T-cell (primary cell): ENCODE measurements at regions not wholly inside any gene's neighbourhood (a gene's known extent, or its start where the extent isn't known, plus 50 kb on each side); places are given as distances from the start of the nearest gene placed in this dataset.

Experiments used
- ATAC-seq, 4 experiments: fragments of 200-7000 bp in 3 of 4; fragments of 150-1000 bp in 1 of 4; cut with Tn5 transposase; replicated peaks in 1 of 4; 1 replicate in 3 of 4; 2 replicates in 1 of 4; pipeline ENCODE4 v1.10.0; 2021; ENCODE audit warnings: moderate library complexity in 3 of 4, mild to moderate bottlenecking in 2 of 4, moderate number of reproducible peaks in 1 of 4
- CTCF ChIA-PET, 2 donors: fragments of 300-600 bp; sonication (Branson Sonifier 250); formaldehyde crosslinking; loops; one replicate each; lab custom pipeline; 2022; ENCODE audit warnings: antibody characterized with exemption in 2 of 2; lab: Charles Lee
- POLR2A ChIA-PET, 2 donors: fragments of 300-600 bp; sonication (Branson Sonifier 250); formaldehyde crosslinking; loops; one replicate each; lab custom pipeline; 2022; ENCODE audit warnings: antibody characterized with exemption in 2 of 2; lab: Charles Lee
- DNase-seq, 35 experiments: peaks; one replicate each; pipeline versions ENCODE4 v3.0.0 to v3.0.0-alpha.2; 2013 to 2023
- H3K27ac ChIP-seq: one replicate; pipeline ENCODE4 v1.5.1; 2013; ENCODE audit warnings: low read length
- H3K27me3 ChIP-seq, 2 experiments: replicated peaks in 1 of 2; 1 replicate in 1 of 2; 2 replicates in 1 of 2; pipeline versions ENCODE4 v1.6.1 to v1.7.0; 2013; ENCODE audit warnings: low read length in 1 of 2, mixed read lengths in 1 of 2; ENCODE audit not compliant: control insufficient read depth in 2 of 2, insufficient read depth in 2 of 2; ENCODE audit errors: extremely low read depth in 1 of 2
- H3K36me3 ChIP-seq, 2 donors: 1 replicate in 1 of 2; 2 replicates in 1 of 2; pipeline versions ENCODE4 v1.6.1 to v1.7.0; 2013; ENCODE audit warnings: low read length in 1 of 2; ENCODE audit not compliant: control insufficient read depth in 2 of 2, insufficient read depth in 1 of 2; ENCODE audit errors: extremely low read depth in 1 of 2
- H3K4me1 ChIP-seq, 2 experiments: 1 replicate in 1 of 2; 2 replicates in 1 of 2; pipeline versions ENCODE4 v1.6.1 to v1.7.0; 2013; ENCODE audit warnings: low read length in 2 of 2, mixed read lengths in 1 of 2; ENCODE audit not compliant: insufficient read depth in 2 of 2, control insufficient read depth in 1 of 2; ENCODE audit errors: extremely low read depth in 1 of 2
- H3K4me3 ChIP-seq, 2 donors: 1 replicate in 1 of 2; 2 replicates in 1 of 2; pipeline versions ENCODE4 v1.5.1 to v1.7.0; 2013; ENCODE audit warnings: mild to moderate bottlenecking in 2 of 2, low read length in 1 of 2, moderate library complexity in 1 of 2; ENCODE audit not compliant: control insufficient read depth in 1 of 2; ENCODE audit errors: extremely low read depth in 1 of 2
- H3K9me3 ChIP-seq: 2 replicates; pipeline ENCODE4 v1.7.0; 2013
- H3K27ac Mint-ChIP-seq, 2 donors: one replicate each; pipeline ENCODE4 v1.8.0; 2020 to 2021; ENCODE audit warnings: mild to moderate bottlenecking in 2 of 2, mixed read lengths in 2 of 2
- H3K27me3 Mint-ChIP-seq, 2 donors: one replicate each; pipeline ENCODE4 v1.8.0; 2021 to 2022; ENCODE audit warnings: mixed read lengths in 2 of 2
- H3K36me3 Mint-ChIP-seq: one replicate; pipeline ENCODE4 v1.8.0; 2021; ENCODE audit warnings: mixed read lengths
- H3K4me1 Mint-ChIP-seq, 3 donors: one replicate each; pipeline ENCODE4 v1.8.0; 2020 to 2022; ENCODE audit warnings: mixed read lengths in 3 of 3, mild to moderate bottlenecking in 1 of 3
- H3K4me3 Mint-ChIP-seq, 3 donors: one replicate each; pipeline ENCODE4 v1.8.0; 2020 to 2022; ENCODE audit warnings: mild to moderate bottlenecking in 3 of 3, mixed read lengths in 3 of 3, moderate library complexity in 3 of 3
- H3K9me3 Mint-ChIP-seq, 3 donors: one replicate each; pipeline ENCODE4 v1.8.0; 2020 to 2022; ENCODE audit warnings: mixed read lengths in 3 of 3
- WGBS: methylation state at CpG from one replicate; pipeline ENCODE4 v1.1.5; 2013; ENCODE audit warnings: missing lambda C conversion rate; ENCODE audit not compliant: insufficient coverage; 5-methylcytosine and 5-hydroxymethylcytosine counted together

GRCh38 chr15:70260580-70260979 is 162.9 kb upstream of the TLE3 start:
- Histone ChIP-seq H3K36me3 (no peaks in the 10 kb centered on the region), H3K27me3 (peaks cover 0 to 4% of the 10 kb centered on the region in 2 experiments), H3K4me3 (no peak overlapping the region), H3K4me1 (peaks cover 35 to 48% of the 10 kb centered on the region in 2 experiments), H3K27ac (no peak overlapping the region), H3K9me3 (no peaks in the 10 kb centered on the region)
- H3K4me1 Mint-ChIP-seq = peaks cover 47 to 68% (median 65%) of the 10 kb centered on the region in 3 donors
- H3K27me3 Mint-ChIP-seq = no peaks in the 10 kb centered on the region
- no peaks in the 10 kb centered on the region for H3K36me3 Mint-ChIP-seq
- H3K4me3 Mint-ChIP-seq = peak overlapping the region in 1 of 3 donors; percentile 78
- ChIA-PET CTCF (no interaction called here), POLR2A (no interaction called here)
- no peak for DNase-seq
- no peak for ATAC-seq
- WGBS = 91% methylated on average over 2 of the region's 7 CpGs
- H3K27ac Mint-ChIP-seq = peak overlapping the region in 1 of 2 donors; percentile 89
- H3K9me3 Mint-ChIP-seq = peaks cover 0 to 6% (median 0%) of the 10 kb centered on the region in 3 donors

- H3K27me3 Mint-ChIP-seq = no peaks in the 10 kb centered on the region
- H3K36me3 Mint-ChIP-seq = no peaks in the 10 kb centered on the region
- Histone ChIP-seq H3K27me3 (peaks cover 0 to 4% of the 10 kb centered on the region in 2 experiments), H3K9me3 (no peaks in the 10 kb centered on the region), H3K4me3 (no peak overlapping the region), H3K27ac (no peak overlapping the region), H3K36me3 (no peaks in the 10 kb centered on the region), H3K4me1 (peaks cover 35 to 44% of the 10 kb centered on the region in 2 experiments)
- H3K4me3 Mint-ChIP-seq = peak overlapping the region in 2 of 3 donors; percentile 39 to 78
- 50% methylated on average over 4 of the region's 9 CpGs for WGBS
- no peak for ATAC-seq
- H3K27ac Mint-ChIP-seq = peak overlapping the region; percentile 89 to 90
- H3K9me3 Mint-ChIP-seq = peaks cover 0 to 6% (median 0%) of the 10 kb centered on the region in 3 donors
- ChIA-PET POLR2A (no interaction called here), CTCF (no interaction called here)
- peak in 1 of 35 experiments; percentile 23 for DNase-seq
- peaks cover 47 to 68% (median 65%) of the 10 kb centered on the region in 3 donors for H3K4me1 Mint-ChIP-seq
Measured at GRCh38 chr15:70259640-70260508, 162.2 kb upstream of the TLE3 start.

- H3K4me3 ChIP-seq = peak overlapping the region; percentile 38 to 49
- H3K9me3 ChIP-seq = no peaks in the 10 kb centered on the region
- peak; percentile 33 to 80 (median 53) for DNase-seq
- peaks cover 0 to 6% (median 0%) of the 10 kb centered on the region in 3 donors for H3K9me3 Mint-ChIP-seq
- peak overlapping the region; percentile 70 for H3K27ac ChIP-seq
- CTCF ChIA-PET = interaction anchor here in 1 of 2 donors (0.6 kb wide), 1 partner anchor 532 kb away, joined by 3 read pairs; no protein-coding TSS in a partner anchor
- POLR2A ChIA-PET = no interaction called here
- peak overlapping the region; percentile 66 to 78 (median 76) for H3K4me3 Mint-ChIP-seq
- H3K27me3 Mint-ChIP-seq = no peaks in the 10 kb centered on the region
- peaks cover 35 to 44% of the 10 kb centered on the region in 2 experiments for H3K4me1 ChIP-seq
- H3K4me1 Mint-ChIP-seq = peaks cover 47 to 68% (median 64%) of the 10 kb centered on the region in 3 donors
- 2% methylated on average over 7 of the region's 11 CpGs for WGBS
- H3K36me3 Mint-ChIP-seq = no peaks in the 10 kb centered on the region
- peaks cover 0 to 4% of the 10 kb centered on the region in 2 experiments for H3K27me3 ChIP-seq
- H3K36me3 ChIP-seq = no peaks in the 10 kb centered on the region
- peak; percentile 62 to 73 (median 70) for ATAC-seq
- H3K27ac Mint-ChIP-seq = peak overlapping the region; percentile 89 to 90
Measured at GRCh38 chr15:70259028-70259424, 161.3 kb upstream of the TLE3 start.

- ATAC-seq (peak; percentile 76 to 81 (median 80)), DNase-seq (peak; percentile 29 to 68 (median 54))
- Mint-ChIP-seq H3K27me3 (no peaks in the 10 kb centered on the region), H3K9me3 (peaks cover 0 to 6% (median 0%) of the 10 kb centered on the region in 3 donors), H3K4me1 (peaks cover 47 to 68% (median 63%) of the 10 kb centered on the region in 3 donors), H3K4me3 (peak overlapping the region; percentile 66 to 78 (median 76)), H3K36me3 (no peaks in the 10 kb centered on the region), H3K27ac (peak overlapping the region; percentile 89 to 90)
- Histone ChIP-seq H3K4me1 (peaks cover 35 to 44% of the 10 kb centered on the region in 2 experiments), H3K27me3 (peaks cover 0 to 4% of the 10 kb centered on the region in 2 experiments), H3K9me3 (no peaks in the 10 kb centered on the region), H3K27ac (peak overlapping the region; percentile 70), H3K4me3 (peak overlapping the region; percentile 38 to 49), H3K36me3 (no peaks in the 10 kb centered on the region)
- POLR2A ChIA-PET = no interaction called here
- CTCF ChIA-PET = interaction anchor here in 1 of 2 donors (0.6 kb wide), 1 partner anchor 531 kb away, joined by 3 read pairs; no protein-coding TSS in a partner anchor
- 14% methylated on average over 15 of the region's 17 CpGs for WGBS
Measured at GRCh38 chr15:70258369-70259027, 160.8 kb upstream of the TLE3 start.

- peaks cover 0 to 6% of the 10 kb centered on the region in 2 experiments for H3K27me3 ChIP-seq
- WGBS = 75% methylated on average over 3 of the region's 8 CpGs
- POLR2A ChIA-PET = no interaction called here
- peak overlapping the region in 1 of 3 donors; percentile 78 for H3K4me3 Mint-ChIP-seq
- no peaks in the 10 kb centered on the region for H3K27me3 Mint-ChIP-seq
- H3K36me3 ChIP-seq = no peaks in the 10 kb centered on the region
- no peak overlapping the region for H3K4me3 ChIP-seq
- peak overlapping the region; percentile 71 to 89 for H3K27ac Mint-ChIP-seq
- peak in 1 of 4 experiments; percentile 12 for ATAC-seq
- CTCF ChIA-PET = interaction anchor here in 1 of 2 donors (0.6 kb wide), 1 partner anchor 156 kb away, joined by 5 read pairs; no protein-coding TSS in a partner anchor
- no peak overlapping the region for H3K27ac ChIP-seq
- H3K4me1 ChIP-seq = peaks cover 35 to 44% of the 10 kb centered on the region in 2 experiments
- H3K9me3 ChIP-seq = no peaks in the 10 kb centered on the region
- peaks cover 47 to 69% (median 59%) of the 10 kb centered on the region in 3 donors for H3K4me1 Mint-ChIP-seq
- DNase-seq = peak in 2 of 35 experiments; percentile 11 to 25
- peaks cover 0 to 6% (median 0%) of the 10 kb centered on the region in 3 donors for H3K9me3 Mint-ChIP-seq
- H3K36me3 Mint-ChIP-seq = no peaks in the 10 kb centered on the region
Measured at GRCh38 chr15:70257573-70258248, 160.0 kb upstream of the TLE3 start.
